ENCODE measurements at regions not wholly inside any gene's neighbourhood (a gene's known extent, or its start where the extent isn't known, plus 50 kb on each side); places are given as distances from the start of the nearest gene placed in this dataset.

GRCh38 chr3:160616716-160617115, 51.3 kb upstream of the KPNA4 start:
- TF ChIP-seq ATF7 (IDR thresholded peaks at IDR 0.05) (no peak), NBN (IDR thresholded peaks at IDR 0.05; ENCODE audit: low read depth) (no peak), ERF (CRISPR knock-in tag; IDR thresholded peaks at IDR 0.05) (no peak), DPF2 (IDR thresholded peaks at IDR 0.05) (no peak), CHD7 (IDR thresholded peaks at IDR 0.05; ENCODE audit: low read depth, low read length) (no peak), PRPF4 (IDR thresholded peaks at IDR 0.05; ENCODE audit: insufficient read depth, low read depth, low read length, poor library complexity, severe bottlenecking) (no peak), STAT5B (CRISPR knock-in tag; IDR thresholded peaks at IDR 0.05) (no peak), HEY1 (CRISPR knock-in tag; IDR thresholded peaks at IDR 0.05; ENCODE audit: borderline replicate concordance) (no peak), RCOR1 (IDR thresholded peaks at IDR 0.05; ENCODE audit: borderline replicate concordance in 1 of 2, low read depth in 2 of 2, low read length in 2 of 2) (no peak), ZNF780A (CRISPR knock-in tag; IDR thresholded peaks at IDR 0.05) (no peak), USF1 (CRISPR knock-in tag; IDR thresholded peaks at IDR 0.05) (no peak)
